ENCODE measurements at regions not wholly inside any gene's neighbourhood (a gene's known extent, or its start where the extent isn't known, plus 50 kb on each side); places are given as distances from the start of the nearest gene placed in this dataset.
A peak's percentile ranks its signal among the peaks of the same experiment; 100 is the strongest.

- no peaks in the 10 kb centered on the region for H3K27me3 ChIP-seq
- no peaks in the 10 kb centered on the region for H3K4me1 ChIP-seq
- WGBS, 2 donors (ENCODE audit: low coverage in 1 of 2), result 75 to 93% methylated on average over 2 of the region's 2 CpGs
- no peak overlapping the region for H3K27ac ChIP-seq
- no peak for ATAC-seq
- no peaks in the 10 kb centered on the region for H3K36me3 ChIP-seq
- no peaks in the 10 kb centered on the region for H3K9me3 ChIP-seq
- TF ChIP-seq EP300 (IDR thresholded peaks at IDR 0.05) (no peak), POLR2AphosphoS5 (IDR thresholded peaks at IDR 0.05) (no peak), CTCF (IDR thresholded peaks at IDR 0.05) (no peak), POLR2A (IDR thresholded peaks at IDR 0.05) (no peak)
- no peak overlapping the region for H3K4me3 ChIP-seq
Measured at GRCh38 chr2:65511306-65511705, 78.9 kb upstream of the SPRED2 start.

GRCh38 chr2:65508225-65508624 is 75.8 kb upstream of the SPRED2 start:
- no peaks in the 10 kb centered on the region for H3K9me3 ChIP-seq
- no peak for ATAC-seq
- 83 to 89% methylated on average over 1 of the region's 1 CpG for WGBS, 2 donors (ENCODE audit: low coverage in 1 of 2)
- H3K4me1 ChIP-seq, result no peaks in the 10 kb centered on the region
- H3K27ac ChIP-seq, result no peak overlapping the region
- H3K36me3 ChIP-seq, result no peaks in the 10 kb centered on the region
- H3K4me3 ChIP-seq, result no peak overlapping the region
- TF ChIP-seq EP300 (IDR thresholded peaks at IDR 0.05) (no peak), CTCF (IDR thresholded peaks at IDR 0.05) (no peak), POLR2A (IDR thresholded peaks at IDR 0.05) (no peak), POLR2AphosphoS5 (IDR thresholded peaks at IDR 0.05) (no peak)
- no peaks in the 10 kb centered on the region for H3K27me3 ChIP-seq

GRCh38 chr2:65507102-65508069 is 75.0 kb upstream of the SPRED2 start:
- Histone ChIP-seq H3K27me3 (no peaks in the 10 kb centered on the region), H3K36me3 (no peaks in the 10 kb centered on the region), H3K27ac (no peak overlapping the region), H3K4me1 (no peaks in the 10 kb centered on the region), H3K9me3 (no peaks in the 10 kb centered on the region), H3K4me3 (no peak overlapping the region)
- 96% methylated on average over 3 to 10 of the region's 10 CpGs for WGBS, 2 donors (ENCODE audit: low coverage in 1 of 2)
- no peak for ATAC-seq
- TF ChIP-seq POLR2A (IDR thresholded peaks at IDR 0.05) (no peak), CTCF (IDR thresholded peaks at IDR 0.05) (no peak), POLR2AphosphoS5 (IDR thresholded peaks at IDR 0.05) (no peak), EP300 (IDR thresholded peaks at IDR 0.05) (no peak)

GRCh38 chr2:65504814-65505697 is 72.7 kb upstream of the SPRED2 start:
- H3K9me3 ChIP-seq, result no peaks in the 10 kb centered on the region
- no peak overlapping the region for H3K27ac ChIP-seq
- H3K4me1 ChIP-seq, result no peaks in the 10 kb centered on the region
- ATAC-seq, result peak; percentile 28
- H3K4me3 ChIP-seq, result no peak overlapping the region
- H3K27me3 ChIP-seq, result no peaks in the 10 kb centered on the region
- TF ChIP-seq EP300 (IDR thresholded peaks at IDR 0.05), result no peak
- no peaks in the 10 kb centered on the region for H3K36me3 ChIP-seq
- 63 to 71% methylated on average over 7 to 12 of the region's 14 CpGs for WGBS, 2 donors (ENCODE audit: low coverage in 1 of 2)

GRCh38 chr2:65504201-65504600 is 71.8 kb upstream of the SPRED2 start:
- Histone ChIP-seq H3K4me1 (no peaks in the 10 kb centered on the region), H3K9me3 (no peaks in the 10 kb centered on the region), H3K4me3 (no peak overlapping the region), H3K27me3 (no peaks in the 10 kb centered on the region), H3K36me3 (no peaks in the 10 kb centered on the region), H3K27ac (no peak overlapping the region)
- WGBS, 2 donors (ENCODE audit: low coverage in 1 of 2), result 69 to 88% methylated on average over 4 to 5 of the region's 6 CpGs
- no peak for TF ChIP-seq POLR2A (IDR thresholded peaks at IDR 0.05)
- TF ChIP-seq EP300 (IDR thresholded peaks at IDR 0.05), result no peak
- no peak for TF ChIP-seq CTCF (IDR thresholded peaks at IDR 0.05)
- no peak for TF ChIP-seq POLR2AphosphoS5 (IDR thresholded peaks at IDR 0.05)
- no peak for ATAC-seq

All from gastroesophageal sphincter (tissue), 4 donors.